ENCODE measurements at regions not wholly inside any gene's neighbourhood (a gene's known extent, or its start where the extent isn't known, plus 50 kb on each side); places are given as distances from the start of the nearest gene placed in this dataset.

DNA sequence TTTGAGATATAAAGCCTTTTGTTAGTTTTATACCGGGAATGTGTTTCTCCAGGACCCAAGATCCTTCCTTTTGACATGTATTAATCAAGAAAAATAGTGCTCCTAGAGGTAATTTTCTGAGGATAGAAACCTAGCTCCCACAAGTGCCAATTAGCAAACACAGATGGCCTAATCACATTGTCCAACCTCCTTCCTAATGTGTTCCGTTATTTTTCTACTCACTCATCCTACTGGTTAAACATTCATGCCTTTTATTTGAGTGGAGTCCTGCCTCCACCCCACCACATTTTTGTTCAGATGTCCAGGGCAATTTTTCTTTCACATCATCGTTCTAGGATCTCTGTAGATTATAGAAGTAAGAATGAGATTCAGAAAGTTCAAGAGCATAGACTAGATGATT is 610.0 kb upstream of the MBL2 start:
- no peaks in the 10 kb centered on the region for H3F3A ChIP-seq (ENCODE audit: insufficient read depth, low read length, poor library complexity, severe bottlenecking)
- no peaks in the 10 kb centered on the region for H4K20me1 ChIP-seq (ENCODE audit: insufficient read depth)
- no peaks in the 10 kb centered on the region for H3K9me2 ChIP-seq (ENCODE audit: insufficient read depth, low read length)
- H3K9ac ChIP-seq (ENCODE audit: low read length) = no peak overlapping the region
- H3K79me2 ChIP-seq (replicated peaks; ENCODE audit: insufficient read depth, low read length) = no peaks in the 10 kb centered on the region
- H3K4me2 ChIP-seq (ENCODE audit: low read length) = no peak overlapping the region
- no peaks in the 10 kb centered on the region for H3K27me3 ChIP-seq (ENCODE audit: insufficient read depth, low read depth, low read length)
- no peaks in the 10 kb centered on the region for H3K36me3 ChIP-seq (ENCODE audit: insufficient read depth, low read length)
- TF ChIP-seq MXI1 (conservative IDR thresholded peaks at IDR 0.05; ENCODE audit: poor library complexity, severe bottlenecking) = no peak
- TF ChIP-seq, protein P1, sequence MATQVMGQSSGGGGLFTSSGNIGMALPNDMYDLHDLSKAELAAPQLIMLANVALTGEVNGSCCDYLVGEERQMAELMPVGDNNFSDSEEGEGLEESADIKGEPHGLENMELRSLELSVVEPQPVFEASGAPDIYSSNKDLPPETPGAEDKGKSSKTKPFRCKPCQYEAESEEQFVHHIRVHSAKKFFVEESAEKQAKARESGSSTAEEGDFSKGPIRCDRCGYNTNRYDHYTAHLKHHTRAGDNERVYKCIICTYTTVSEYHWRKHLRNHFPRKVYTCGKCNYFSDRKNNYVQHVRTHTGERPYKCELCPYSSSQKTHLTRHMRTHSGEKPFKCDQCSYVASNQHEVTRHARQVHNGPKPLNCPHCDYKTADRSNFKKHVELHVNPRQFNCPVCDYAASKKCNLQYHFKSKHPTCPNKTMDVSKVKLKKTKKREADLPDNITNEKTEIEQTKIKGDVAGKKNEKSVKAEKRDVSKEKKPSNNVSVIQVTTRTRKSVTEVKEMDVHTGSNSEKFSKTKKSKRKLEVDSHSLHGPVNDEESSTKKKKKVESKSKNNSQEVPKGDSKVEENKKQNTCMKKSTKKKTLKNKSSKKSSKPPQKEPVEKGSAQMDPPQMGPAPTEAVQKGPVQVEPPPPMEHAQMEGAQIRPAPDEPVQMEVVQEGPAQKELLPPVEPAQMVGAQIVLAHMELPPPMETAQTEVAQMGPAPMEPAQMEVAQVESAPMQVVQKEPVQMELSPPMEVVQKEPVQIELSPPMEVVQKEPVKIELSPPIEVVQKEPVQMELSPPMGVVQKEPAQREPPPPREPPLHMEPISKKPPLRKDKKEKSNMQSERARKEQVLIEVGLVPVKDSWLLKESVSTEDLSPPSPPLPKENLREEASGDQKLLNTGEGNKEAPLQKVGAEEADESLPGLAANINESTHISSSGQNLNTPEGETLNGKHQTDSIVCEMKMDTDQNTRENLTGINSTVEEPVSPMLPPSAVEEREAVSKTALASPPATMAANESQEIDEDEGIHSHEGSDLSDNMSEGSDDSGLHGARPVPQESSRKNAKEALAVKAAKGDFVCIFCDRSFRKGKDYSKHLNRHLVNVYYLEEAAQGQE (IDR thresholded peaks at IDR 0.05; ENCODE audit: borderline replicate concordance) = no peak
- TF ChIP-seq SMC3 (conservative IDR thresholded peaks at IDR 0.05; ENCODE audit: poor library complexity) = no peak
- no peak for TF ChIP-seq EP300 (conservative IDR thresholded peaks at IDR 0.05; ENCODE audit: poor library complexity, severe bottlenecking)
- no peak for TF ChIP-seq POLR2AphosphoS5 (IDR thresholded peaks at IDR 0.05)
- no peak for TF ChIP-seq TAF1 (IDR thresholded peaks at IDR 0.05; ENCODE audit: low read depth)
- TF ChIP-seq, protein P2, sequence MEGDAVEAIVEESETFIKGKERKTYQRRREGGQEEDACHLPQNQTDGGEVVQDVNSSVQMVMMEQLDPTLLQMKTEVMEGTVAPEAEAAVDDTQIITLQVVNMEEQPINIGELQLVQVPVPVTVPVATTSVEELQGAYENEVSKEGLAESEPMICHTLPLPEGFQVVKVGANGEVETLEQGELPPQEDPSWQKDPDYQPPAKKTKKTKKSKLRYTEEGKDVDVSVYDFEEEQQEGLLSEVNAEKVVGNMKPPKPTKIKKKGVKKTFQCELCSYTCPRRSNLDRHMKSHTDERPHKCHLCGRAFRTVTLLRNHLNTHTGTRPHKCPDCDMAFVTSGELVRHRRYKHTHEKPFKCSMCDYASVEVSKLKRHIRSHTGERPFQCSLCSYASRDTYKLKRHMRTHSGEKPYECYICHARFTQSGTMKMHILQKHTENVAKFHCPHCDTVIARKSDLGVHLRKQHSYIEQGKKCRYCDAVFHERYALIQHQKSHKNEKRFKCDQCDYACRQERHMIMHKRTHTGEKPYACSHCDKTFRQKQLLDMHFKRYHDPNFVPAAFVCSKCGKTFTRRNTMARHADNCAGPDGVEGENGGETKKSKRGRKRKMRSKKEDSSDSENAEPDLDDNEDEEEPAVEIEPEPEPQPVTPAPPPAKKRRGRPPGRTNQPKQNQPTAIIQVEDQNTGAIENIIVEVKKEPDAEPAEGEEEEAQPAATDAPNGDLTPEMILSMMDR (IDR thresholded peaks at IDR 0.05; ENCODE audit: poor library complexity, severe bottlenecking) = no peak
- no peak for TF ChIP-seq EZH2 (IDR thresholded peaks at IDR 0.05; ENCODE audit: borderline replicate concordance, insufficient read depth, low read length, poor library complexity, severe bottlenecking)
- TF ChIP-seq RAD21 (conservative IDR thresholded peaks at IDR 0.05) = no peak
- no peak overlapping the region for H3K4me3 ChIP-seq (ENCODE audit: low read length)
- no peak overlapping the region for H2AFZ ChIP-seq (ENCODE audit: low read depth, low read length)
- H3K9me3 ChIP-seq (ENCODE audit: low read length) = no peaks in the 10 kb centered on the region
- H3K27ac ChIP-seq (ENCODE audit: low read length) = no peak overlapping the region

DNA sequence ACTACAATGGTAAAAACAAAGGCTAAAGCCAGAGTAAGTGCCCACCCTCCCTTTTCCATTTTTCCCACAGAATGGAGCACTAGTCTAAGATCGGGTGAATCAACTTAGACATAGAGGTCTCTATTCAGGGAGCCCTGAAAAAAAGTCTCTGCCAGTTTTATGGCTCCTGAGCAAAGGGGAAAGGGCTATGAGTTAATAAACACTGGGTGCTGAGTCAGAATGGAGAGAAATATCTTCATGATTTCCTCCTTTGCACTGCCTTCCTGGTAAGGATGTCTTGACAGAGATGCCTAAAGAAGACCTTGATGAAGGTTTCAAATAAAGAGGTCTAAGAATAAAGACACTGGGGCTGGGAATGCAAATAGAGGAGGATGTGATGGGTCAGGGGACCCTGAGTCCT is 607.4 kb upstream of the MBL2 start:
- no peaks in the 10 kb centered on the region for H4K20me1 ChIP-seq (ENCODE audit: insufficient read depth)
- H3K4me2 ChIP-seq (ENCODE audit: low read length) = no peak overlapping the region
- H3K9me3 ChIP-seq (ENCODE audit: low read length) = no peaks in the 10 kb centered on the region
- no peaks in the 10 kb centered on the region for H3F3A ChIP-seq (ENCODE audit: insufficient read depth, low read length, poor library complexity, severe bottlenecking)
- H3K79me2 ChIP-seq (replicated peaks; ENCODE audit: insufficient read depth, low read length) = no peaks in the 10 kb centered on the region
- H3K36me3 ChIP-seq (ENCODE audit: insufficient read depth, low read length) = no peaks in the 10 kb centered on the region
- no peak overlapping the region for H2AFZ ChIP-seq (ENCODE audit: low read depth, low read length)
- TF ChIP-seq MXI1 (conservative IDR thresholded peaks at IDR 0.05; ENCODE audit: poor library complexity, severe bottlenecking) (no peak), POLR2AphosphoS5 (IDR thresholded peaks at IDR 0.05) (no peak), EP300 (conservative IDR thresholded peaks at IDR 0.05; ENCODE audit: poor library complexity, severe bottlenecking) (no peak), SMC3 (conservative IDR thresholded peaks at IDR 0.05; ENCODE audit: poor library complexity) (no peak), EZH2 (IDR thresholded peaks at IDR 0.05; ENCODE audit: borderline replicate concordance, insufficient read depth, low read length, poor library complexity, severe bottlenecking) (no peak), RAD21 (conservative IDR thresholded peaks at IDR 0.05) (no peak), TAF1 (IDR thresholded peaks at IDR 0.05; ENCODE audit: low read depth) (no peak)
- TF ChIP-seq, protein P2 (IDR thresholded peaks at IDR 0.05; ENCODE audit: poor library complexity, severe bottlenecking) = no peak
- TF ChIP-seq, protein P1 (IDR thresholded peaks at IDR 0.05; ENCODE audit: borderline replicate concordance) = no peak
- no peak overlapping the region for H3K4me3 ChIP-seq (ENCODE audit: low read length)
- H3K27ac ChIP-seq (ENCODE audit: low read length) = no peak overlapping the region
- H3K9me2 ChIP-seq (ENCODE audit: insufficient read depth, low read length) = no peaks in the 10 kb centered on the region
- no peaks in the 10 kb centered on the region for H3K27me3 ChIP-seq (ENCODE audit: insufficient read depth, low read depth, low read length)
- no peak overlapping the region for H3K9ac ChIP-seq (ENCODE audit: low read length)
